NOMO-1 treated with dmso at 0.1 percent for 144 hours (cell line): ENCODE measurements at regions not wholly inside any gene's neighbourhood (a gene's known extent, or its start where the extent isn't known, plus 50 kb on each side); places are given as distances from the start of the nearest gene placed in this dataset.

ENCODE experiments used
- DNase-seq: peaks from one replicate; lab custom pipeline; 2025; ENCODE audit not compliant: unreplicated experiment; lab: John Stamatoyannopoulos, UW

GRCh38 chr12:75844049-75844770, 187.4 kb downstream of the PHLDA1 start:
- DNase-seq = no peak

DNA sequence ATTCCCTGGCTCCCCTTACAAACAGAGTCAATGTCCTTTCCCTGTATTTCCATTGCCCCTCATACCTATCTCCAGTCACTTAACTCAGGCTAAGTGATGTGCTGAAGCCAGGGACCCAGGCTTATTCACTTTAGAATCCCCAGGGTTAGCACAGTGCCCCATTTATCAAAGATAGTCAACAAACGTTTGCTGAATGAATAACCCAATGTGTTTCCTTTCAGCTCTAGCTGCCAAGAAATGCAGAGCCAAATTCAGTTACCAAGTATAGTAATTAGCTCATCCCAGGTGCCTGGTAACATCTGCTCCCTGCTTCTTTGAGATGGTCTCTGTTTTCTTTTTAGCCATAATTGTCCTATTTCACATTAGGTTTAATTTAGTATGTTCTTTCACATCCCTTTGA, 189.5 kb downstream of the PHLDA1 start:
- DNase-seq = no peak

GRCh38 chr12:75840994-75841355, 190.6 kb downstream of the PHLDA1 start:
- no peak for DNase-seq

DNA sequence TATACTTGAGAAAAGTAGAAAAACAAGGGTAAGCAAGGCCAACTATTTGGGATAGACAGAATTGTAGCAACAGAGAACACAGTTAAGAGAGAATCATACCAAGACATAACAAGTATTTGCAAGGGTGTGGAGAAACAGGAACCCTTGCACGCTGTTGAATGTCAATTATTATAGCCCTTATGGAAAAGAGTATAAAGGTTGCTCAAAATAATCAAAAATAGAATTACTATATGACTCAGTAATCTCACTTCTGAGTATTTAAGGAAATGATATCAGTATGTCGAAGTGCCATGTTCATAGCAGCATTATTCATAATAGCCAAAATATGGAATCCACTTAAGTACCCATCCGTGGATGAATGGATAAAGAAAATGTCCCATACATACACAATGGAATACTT, 193.3 kb downstream of the PHLDA1 start:
- no peak for DNase-seq

GRCh38 chr12:75837700-75838099, 193.9 kb downstream of the PHLDA1 start:
- no peak for DNase-seq

DNA sequence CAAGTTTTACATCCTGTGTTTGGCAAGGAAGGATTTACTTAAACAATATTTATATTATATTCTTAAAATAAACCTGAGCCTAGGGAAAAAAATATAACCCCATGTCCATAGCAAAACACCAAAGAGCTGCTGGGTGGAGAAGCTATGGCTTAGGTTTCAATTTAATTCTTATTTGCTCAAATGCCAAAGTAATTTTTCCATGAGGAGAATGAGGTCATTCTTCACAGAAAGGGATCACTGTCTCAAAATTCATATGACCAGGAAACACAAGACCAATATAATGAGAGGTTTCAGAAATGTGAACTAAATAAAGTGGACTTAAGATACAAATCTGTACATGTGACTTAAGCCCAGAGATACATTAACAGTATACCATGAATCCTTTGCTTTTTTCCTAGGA, 195.0 kb downstream of the PHLDA1 start:
- DNase-seq = no peak

- no peak for DNase-seq
These were observed 197.0 kb downstream of the PHLDA1 start for GRCh38 chr12:75834591-75834990.

- DNase-seq = no peak
These were observed 198.3 kb downstream of the PHLDA1 start for GRCh38 chr12:75833268-75833667.

DNA sequence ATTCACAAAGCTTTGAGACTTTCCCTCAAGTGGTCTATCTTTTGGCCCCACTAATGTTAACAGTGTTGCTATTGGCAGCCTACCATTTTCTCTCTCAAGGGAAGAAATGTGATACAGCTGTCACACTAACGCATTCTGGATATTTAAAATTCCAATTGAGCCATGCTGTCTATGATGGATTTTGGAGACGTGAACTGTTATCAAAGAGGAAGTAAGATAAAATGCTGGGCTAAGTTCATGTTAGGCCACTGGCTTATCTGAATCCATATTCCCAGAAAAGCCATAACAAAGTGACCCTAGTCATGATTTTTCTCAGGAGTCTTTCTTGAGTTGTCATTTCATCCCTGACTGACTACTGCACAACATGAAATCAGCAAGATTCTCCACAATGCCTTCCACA, 200.2 kb downstream of the PHLDA1 start:
- no peak for DNase-seq

GRCh38 chr12:75827061-75827460, 204.5 kb downstream of the PHLDA1 start:
- DNase-seq = no peak

GRCh38 chr12:75825686-75826085, 205.9 kb downstream of the PHLDA1 start:
- DNase-seq = no peak

- no peak for DNase-seq
These were observed 208.1 kb downstream of the PHLDA1 start for GRCh38 chr12:75823475-75823874.

GRCh38 chr12:75822416-75822815, 209.2 kb downstream of the PHLDA1 start:
- DNase-seq = no peak

- no peak for DNase-seq
These were observed 210.6 kb downstream of the PHLDA1 start for GRCh38 chr12:75820848-75821578.

DNA sequence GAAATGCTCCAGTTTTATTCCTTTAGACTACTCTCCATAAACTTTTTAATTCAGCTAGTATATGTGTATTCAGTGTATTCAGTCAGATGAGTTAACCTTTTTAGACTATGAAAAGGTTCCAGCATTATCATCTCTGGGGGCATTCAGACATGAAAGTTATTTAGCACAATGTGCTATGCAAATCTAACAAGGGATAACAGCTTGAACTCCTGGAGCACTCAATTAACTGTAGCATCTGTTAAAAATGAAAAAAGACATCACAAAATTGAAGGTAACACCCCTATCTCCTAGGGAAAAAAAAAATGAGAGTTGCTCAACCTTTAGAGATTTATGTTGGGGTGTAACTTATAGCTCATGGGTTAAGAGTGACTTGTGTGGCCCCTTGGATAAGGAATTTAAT, 211.5 kb downstream of the PHLDA1 start:
- DNase-seq = no peak

GRCh38 chr12:75819512-75819911, 212.1 kb downstream of the PHLDA1 start:
- DNase-seq = no peak

- DNase-seq = no peak
These were observed 212.7 kb downstream of the PHLDA1 start for GRCh38 chr12:75818863-75819262.

DNA sequence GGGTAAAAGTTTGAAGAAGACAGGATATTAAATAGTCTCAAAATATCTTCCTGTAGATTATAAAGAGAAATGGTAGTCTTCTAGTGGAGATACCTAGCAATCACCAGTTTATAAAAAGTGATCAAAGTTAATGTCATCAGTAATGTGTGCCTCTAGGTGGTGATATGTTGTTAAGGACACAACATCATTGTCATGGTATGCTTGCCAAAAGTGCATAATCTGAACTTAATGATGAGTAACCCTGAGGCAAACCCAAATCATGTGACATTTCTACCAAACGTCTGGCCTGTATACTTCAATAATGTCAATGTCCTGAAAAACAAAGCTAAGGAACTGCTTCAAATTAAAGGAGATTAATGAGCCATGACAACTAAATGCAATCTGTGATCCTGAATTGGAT, 214.7 kb downstream of the PHLDA1 start:
- DNase-seq = no peak

DNA sequence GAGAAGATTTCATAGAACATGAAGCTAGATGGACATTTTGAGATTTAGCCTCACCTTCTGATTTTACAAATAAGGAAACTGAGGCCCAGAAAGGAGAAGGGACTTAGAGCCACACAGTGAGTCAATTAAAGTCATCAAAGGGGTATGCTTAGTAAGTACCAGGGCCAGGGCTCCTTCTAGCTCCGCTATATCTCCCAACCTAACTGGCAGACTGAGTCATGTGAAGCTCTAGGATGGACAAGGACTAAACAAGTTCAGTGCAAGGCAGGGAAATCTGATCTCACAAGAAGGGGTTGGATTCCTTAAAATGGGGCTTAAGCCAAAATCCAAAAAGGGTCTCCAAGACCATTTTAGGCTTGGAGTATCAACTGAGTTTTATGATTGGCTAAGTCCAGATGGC, 215.8 kb downstream of the PHLDA1 start:
- DNase-seq = no peak

DNA sequence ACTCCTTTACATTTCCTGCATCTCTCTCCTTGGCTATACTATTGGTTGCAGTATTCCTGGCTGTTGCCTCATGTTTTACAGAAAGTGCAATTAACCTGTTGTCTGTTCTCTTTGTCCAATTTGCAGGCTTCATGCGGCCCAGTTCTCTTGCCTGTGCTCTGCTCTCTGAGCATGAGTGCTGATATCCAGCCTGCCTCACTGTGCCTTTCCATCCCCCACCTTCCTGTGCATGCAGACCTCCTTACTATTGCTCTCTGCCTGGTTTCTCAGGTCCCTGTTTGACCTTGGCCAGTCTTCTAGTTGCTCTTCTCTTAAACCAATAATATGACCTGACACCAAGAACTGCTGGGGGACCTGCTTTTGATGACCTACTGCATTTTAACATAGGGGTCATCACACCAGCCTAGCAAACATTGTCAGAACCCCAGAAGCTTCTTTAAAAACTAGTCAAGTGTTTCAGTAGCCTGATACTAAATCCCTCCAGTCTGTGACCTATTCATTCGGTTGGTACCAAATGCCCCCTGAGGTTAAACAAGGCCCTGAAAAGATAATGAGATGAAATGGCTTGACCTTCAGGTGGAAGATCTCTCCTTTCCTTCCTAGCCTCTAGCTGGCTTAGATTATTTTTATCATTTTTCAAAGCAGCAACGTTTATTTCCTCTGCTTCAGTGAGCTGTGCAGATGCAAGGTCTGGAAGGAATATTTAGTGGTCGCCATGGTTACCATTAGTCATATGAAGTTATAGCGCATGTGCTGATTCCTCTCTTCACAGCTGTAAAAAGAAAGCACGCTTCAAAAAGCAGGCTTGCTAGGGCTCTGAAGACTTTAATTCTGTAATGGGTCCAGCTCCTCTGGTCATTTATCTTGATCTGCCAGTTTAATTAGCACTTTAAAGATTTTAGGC, 216.5 kb downstream of the PHLDA1 start:
- DNase-seq = no peak

GRCh38 chr12:75813072-75813471, 218.5 kb downstream of the PHLDA1 start:
- no peak for DNase-seq
